Activated CD4-positive, alpha-beta T cell treated with anti-CD3 and anti-CD28 coated beads for 36 hours (primary cell): ENCODE measurements at regions not wholly inside any gene's neighbourhood (a gene's known extent, or its start where the extent isn't known, plus 50 kb on each side); places are given as distances from the start of the nearest gene placed in this dataset.
"Not testable (repeated sequence)": the region's sequence is repeated elsewhere in the genome, so short reads cannot be mapped to it uniquely, and the experiment has no call there.

Source experiments
- ATAC-seq: fragments of 200-7000 bp; cut with Tn5 transposase; one replicate; pipeline ENCODE4 v1.10.0; 2021; ENCODE audit warnings: mild to moderate bottlenecking, moderate library complexity
- CTCF ChIA-PET: fragments of 350-600 bp; sonication (Branson Sonifier 250); formaldehyde crosslinking; loops from one replicate; lab custom pipeline; 2021; ENCODE audit warnings: antibody characterized with exemption; lab: Charles Lee
- POLR2A ChIA-PET: fragments of 350-600 bp; sonication (Branson Sonifier 250); formaldehyde crosslinking; loops from one replicate; lab custom pipeline; 2021; ENCODE audit warnings: antibody characterized with exemption, inconsistent platforms; lab: Charles Lee
- DNase-seq: peaks from one replicate; pipeline ENCODE4 v3.0.0-alpha.2; 2020
- H3K27ac Mint-ChIP-seq: one replicate; pipeline ENCODE4 v1.8.0; 2021; ENCODE audit warnings: mixed read lengths
- H3K27me3 Mint-ChIP-seq: one replicate; pipeline ENCODE4 v1.8.0; 2021; ENCODE audit warnings: mixed read lengths
- H3K36me3 Mint-ChIP-seq: one replicate; pipeline ENCODE4 v1.8.0; 2021; ENCODE audit warnings: low read depth, mixed read lengths
- H3K4me1 Mint-ChIP-seq: one replicate; pipeline ENCODE4 v1.8.0; 2021; ENCODE audit warnings: mixed read lengths
- H3K4me3 Mint-ChIP-seq: one replicate; pipeline ENCODE4 v1.8.0; 2021; ENCODE audit warnings: mild to moderate bottlenecking, moderate library complexity, mixed read lengths
- H3K9me3 Mint-ChIP-seq: one replicate; pipeline ENCODE4 v1.8.0; 2021; ENCODE audit warnings: low read depth, mixed read lengths
- intact Hi-C, 2 experiments: fragments of 100-400 bp; cut with DNase I in 1 of 2; cut with micrococcal nuclease in 1 of 2; formaldehyde crosslinking; loops; one replicate each; pipeline versions ENCODE4 v1.14.2 to v1.15.1; 2022 to 2024; cut with DNase I, micrococcal nuclease

- ChIA-PET CTCF (no interaction called here), POLR2A (no interaction called here)
- no peaks in the 10 kb centered on the region for H3K4me1 Mint-ChIP-seq
- intact Hi-C loops = no loop called here
- no peak for ATAC-seq
- H3K27me3 Mint-ChIP-seq = no peaks in the 10 kb centered on the region
- peaks cover 6% of the 10 kb centered on the region for H3K9me3 Mint-ChIP-seq
- H3K4me3 Mint-ChIP-seq = no peak overlapping the region
- no peak for DNase-seq
- H3K27ac Mint-ChIP-seq = no peak overlapping the region
- no peaks in the 10 kb centered on the region for H3K36me3 Mint-ChIP-seq
Measured at GRCh38 chr4:66430856-66431255, 760.6 kb upstream of the EPHA5 start.

- no peaks in the 10 kb centered on the region for H3K36me3 Mint-ChIP-seq
- no peaks in the 10 kb centered on the region for H3K27me3 Mint-ChIP-seq
- intact Hi-C loops = no loop called here
- ATAC-seq = no peak
- no peak for DNase-seq
- POLR2A ChIA-PET = no interaction called here
- H3K4me3 Mint-ChIP-seq = no peak overlapping the region
- no peaks in the 10 kb centered on the region for H3K4me1 Mint-ChIP-seq
- peaks cover 2% of the 10 kb centered on the region for H3K9me3 Mint-ChIP-seq
- CTCF ChIA-PET = no interaction called here
- H3K27ac Mint-ChIP-seq = no peak overlapping the region
Measured at GRCh38 chr4:66429276-66429675, 759.0 kb upstream of the EPHA5 start.

- no peaks in the 10 kb centered on the region for H3K27me3 Mint-ChIP-seq
- intact Hi-C loops = no loop called here
- no peaks in the 10 kb centered on the region for H3K36me3 Mint-ChIP-seq
- no peaks in the 10 kb centered on the region for H3K4me1 Mint-ChIP-seq
- DNase-seq (no peak), ATAC-seq (no peak)
- POLR2A ChIA-PET = no interaction called here
- CTCF ChIA-PET = no interaction called here
- no peak overlapping the region for H3K4me3 Mint-ChIP-seq
- peaks cover 11% of the 10 kb centered on the region for H3K9me3 Mint-ChIP-seq
- no peak overlapping the region for H3K27ac Mint-ChIP-seq
Measured at GRCh38 chr4:66416425-66416824, 746.1 kb upstream of the EPHA5 start.

- Mint-ChIP-seq H3K4me1 (no peaks in the 10 kb centered on the region), H3K36me3 (no peaks in the 10 kb centered on the region), H3K9me3 (peaks cover 4% of the 10 kb centered on the region), H3K27ac (no peak overlapping the region), H3K4me3 (no peak overlapping the region), H3K27me3 (no peaks in the 10 kb centered on the region)
- intact Hi-C loops = no loop called here
- CTCF ChIA-PET = no interaction called here
- DNase-seq (no peak), ATAC-seq (no peak)
- POLR2A ChIA-PET = no interaction called here
Measured at GRCh38 chr4:66404141-66404540, 733.9 kb upstream of the EPHA5 start.

GRCh38 chr4:66376921-66377320 lies 706.6 kb upstream of the EPHA5 start:
- no peak overlapping the region for H3K27ac Mint-ChIP-seq
- H3K4me3 Mint-ChIP-seq = no peak overlapping the region
- peaks cover 5% of the 10 kb centered on the region for H3K9me3 Mint-ChIP-seq
- no peaks in the 10 kb centered on the region for H3K4me1 Mint-ChIP-seq
- ATAC-seq (no peak), DNase-seq (no peak)
- H3K36me3 Mint-ChIP-seq = no peaks in the 10 kb centered on the region
- POLR2A ChIA-PET = no interaction called here
- H3K27me3 Mint-ChIP-seq = no peaks in the 10 kb centered on the region
- intact Hi-C loops = no loop called here
- CTCF ChIA-PET = no interaction called here

GRCh38 chr4:66376396-66376795 lies 706.1 kb upstream of the EPHA5 start:
- H3K27me3 Mint-ChIP-seq = no peaks in the 10 kb centered on the region
- intact Hi-C loops = no loop called here
- H3K36me3 Mint-ChIP-seq = no peaks in the 10 kb centered on the region
- ChIA-PET POLR2A (no interaction called here), CTCF (no interaction called here)
- no peak overlapping the region for H3K27ac Mint-ChIP-seq
- no peaks in the 10 kb centered on the region for H3K4me1 Mint-ChIP-seq
- H3K4me3 Mint-ChIP-seq = no peak overlapping the region
- no peak for ATAC-seq
- DNase-seq = no peak
- peaks cover 5% of the 10 kb centered on the region for H3K9me3 Mint-ChIP-seq

- DNase-seq = no peak
Measured at GRCh38 chr4:66373268-66373667, 703.0 kb upstream of the EPHA5 start.

GRCh38 chr4:66372706-66373105 lies 702.4 kb upstream of the EPHA5 start:
- ChIA-PET CTCF (no interaction called here), POLR2A (no interaction called here)
- H3K4me1 Mint-ChIP-seq = no peaks in the 10 kb centered on the region
- intact Hi-C loops = no loop called here
- no peaks in the 10 kb centered on the region for H3K27me3 Mint-ChIP-seq
- peaks cover 2% of the 10 kb centered on the region for H3K9me3 Mint-ChIP-seq
- no peak for ATAC-seq
- H3K27ac Mint-ChIP-seq = no peak overlapping the region
- no peak for DNase-seq
- H3K4me3 Mint-ChIP-seq = no peak overlapping the region
- no peaks in the 10 kb centered on the region for H3K36me3 Mint-ChIP-seq

More at GRCh38 chr4:66373268-66373667, 703.0 kb upstream of the EPHA5 start:
- H3K9me3 Mint-ChIP-seq = peaks cover 2% of the 10 kb centered on the region
- no peak for ATAC-seq
- no peaks in the 10 kb centered on the region for H3K27me3 Mint-ChIP-seq
- CTCF ChIA-PET = no interaction called here
- intact Hi-C loops = no loop called here
- H3K4me1 Mint-ChIP-seq = no peaks in the 10 kb centered on the region
- no peaks in the 10 kb centered on the region for H3K36me3 Mint-ChIP-seq
- H3K27ac Mint-ChIP-seq = no peak overlapping the region
- POLR2A ChIA-PET = no interaction called here
- no peak overlapping the region for H3K4me3 Mint-ChIP-seq

GRCh38 chr4:66367043-66367660 lies 696.9 kb upstream of the EPHA5 start:
- Mint-ChIP-seq H3K36me3 (no peaks in the 10 kb centered on the region), H3K9me3 (peaks cover 4% of the 10 kb centered on the region), H3K27ac (no peak overlapping the region), H3K4me3 (no peak overlapping the region), H3K4me1 (no peaks in the 10 kb centered on the region), H3K27me3 (no peaks in the 10 kb centered on the region)
- intact Hi-C loops = no loop called here
- no peak for ATAC-seq
- ChIA-PET POLR2A (no interaction called here), CTCF (no interaction called here)
- DNase-seq = no peak

GRCh38 chr4:66360395-66360794 lies 690.1 kb upstream of the EPHA5 start:
- POLR2A ChIA-PET, H3K4me3 Mint-ChIP-seq, H3K27me3 Mint-ChIP-seq, DNase-seq, H3K9me3 Mint-ChIP-seq, ATAC-seq, H3K4me1 Mint-ChIP-seq, H3K36me3 Mint-ChIP-seq, CTCF ChIA-PET, intact Hi-C loops, H3K27ac Mint-ChIP-seq: not testable (repeated sequence)

GRCh38 chr4:66357316-66357715 lies 687.0 kb upstream of the EPHA5 start:
- no peak for ATAC-seq
- no peak overlapping the region for H3K27ac Mint-ChIP-seq
- POLR2A ChIA-PET = no interaction called here

GRCh38 chr4:66355328-66355727 lies 685.0 kb upstream of the EPHA5 start:
- H3K9me3 Mint-ChIP-seq = peaks cover 8% of the 10 kb centered on the region
- H3K4me1 Mint-ChIP-seq = no peaks in the 10 kb centered on the region
- ATAC-seq (no peak), DNase-seq (no peak)
- POLR2A ChIA-PET = no interaction called here
- H3K27me3 Mint-ChIP-seq = no peaks in the 10 kb centered on the region
- no peak overlapping the region for H3K27ac Mint-ChIP-seq
- no peak overlapping the region for H3K4me3 Mint-ChIP-seq
- no peaks in the 10 kb centered on the region for H3K36me3 Mint-ChIP-seq
- CTCF ChIA-PET = no interaction called here
- intact Hi-C loops = no loop called here

More at GRCh38 chr4:66357316-66357715, 687.0 kb upstream of the EPHA5 start:
- peaks cover 8% of the 10 kb centered on the region for H3K9me3 Mint-ChIP-seq
- intact Hi-C loops = no loop called here
- H3K4me1 Mint-ChIP-seq = no peaks in the 10 kb centered on the region
- no peaks in the 10 kb centered on the region for H3K27me3 Mint-ChIP-seq
- CTCF ChIA-PET = no interaction called here
- no peaks in the 10 kb centered on the region for H3K36me3 Mint-ChIP-seq
- H3K4me3 Mint-ChIP-seq = no peak overlapping the region
- no peak for DNase-seq

- ATAC-seq (no peak), DNase-seq (no peak)
- H3K9me3 Mint-ChIP-seq = peaks cover 9% of the 10 kb centered on the region
- H3K27ac Mint-ChIP-seq = no peak overlapping the region
- H3K27me3 Mint-ChIP-seq = no peaks in the 10 kb centered on the region
- H3K4me1 Mint-ChIP-seq = no peaks in the 10 kb centered on the region
- H3K36me3 Mint-ChIP-seq = no peaks in the 10 kb centered on the region
- ChIA-PET CTCF (no interaction called here), POLR2A (no interaction called here)
- no peak overlapping the region for H3K4me3 Mint-ChIP-seq
- intact Hi-C loops = no loop called here
Measured at GRCh38 chr4:66351761-66352160, 681.5 kb upstream of the EPHA5 start.
